ENCODE measurements at regions not wholly inside any gene's neighbourhood (a gene's known extent, or its start where the extent isn't known, plus 50 kb on each side); places are given as distances from the start of the nearest gene placed in this dataset.

DNA sequence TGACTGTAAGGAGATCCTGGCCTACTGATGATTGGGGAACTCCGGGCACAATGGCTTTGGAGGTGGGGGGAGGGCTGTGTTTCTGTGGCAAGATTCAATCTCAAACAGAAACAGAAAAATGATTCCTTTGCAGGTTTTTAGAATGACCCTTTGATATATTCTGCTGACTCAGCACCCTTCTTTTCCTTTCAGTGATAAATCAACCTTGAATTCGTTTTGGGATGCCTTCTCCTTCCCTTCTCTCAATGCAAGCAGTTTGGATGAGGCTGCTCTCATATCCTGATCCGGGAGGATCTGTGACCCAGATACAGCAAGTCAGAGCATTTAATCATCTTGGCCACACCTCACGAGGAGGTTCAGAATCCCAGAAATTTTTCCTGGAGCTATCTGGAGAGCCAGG, 156.1 kb upstream of the PRICKLE2 start:
- no peaks in the 10 kb centered on the region for H3K27me3 ChIP-seq
- H3K27ac ChIP-seq = no peak overlapping the region
- H3K4me3 ChIP-seq = no peak overlapping the region
- TF ChIP-seq, protein P1, sequence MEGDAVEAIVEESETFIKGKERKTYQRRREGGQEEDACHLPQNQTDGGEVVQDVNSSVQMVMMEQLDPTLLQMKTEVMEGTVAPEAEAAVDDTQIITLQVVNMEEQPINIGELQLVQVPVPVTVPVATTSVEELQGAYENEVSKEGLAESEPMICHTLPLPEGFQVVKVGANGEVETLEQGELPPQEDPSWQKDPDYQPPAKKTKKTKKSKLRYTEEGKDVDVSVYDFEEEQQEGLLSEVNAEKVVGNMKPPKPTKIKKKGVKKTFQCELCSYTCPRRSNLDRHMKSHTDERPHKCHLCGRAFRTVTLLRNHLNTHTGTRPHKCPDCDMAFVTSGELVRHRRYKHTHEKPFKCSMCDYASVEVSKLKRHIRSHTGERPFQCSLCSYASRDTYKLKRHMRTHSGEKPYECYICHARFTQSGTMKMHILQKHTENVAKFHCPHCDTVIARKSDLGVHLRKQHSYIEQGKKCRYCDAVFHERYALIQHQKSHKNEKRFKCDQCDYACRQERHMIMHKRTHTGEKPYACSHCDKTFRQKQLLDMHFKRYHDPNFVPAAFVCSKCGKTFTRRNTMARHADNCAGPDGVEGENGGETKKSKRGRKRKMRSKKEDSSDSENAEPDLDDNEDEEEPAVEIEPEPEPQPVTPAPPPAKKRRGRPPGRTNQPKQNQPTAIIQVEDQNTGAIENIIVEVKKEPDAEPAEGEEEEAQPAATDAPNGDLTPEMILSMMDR (IDR thresholded peaks at IDR 0.05) = no peak
- DNase-seq (no peak), ATAC-seq (no peak)
- H3K4me1 ChIP-seq = peaks cover 8% of the 10 kb centered on the region
- no peaks in the 10 kb centered on the region for H3K9me3 ChIP-seq
- no peaks in the 10 kb centered on the region for H3K36me3 ChIP-seq
- intact Hi-C loops (cut with DNase I) = no loop called here

DNA sequence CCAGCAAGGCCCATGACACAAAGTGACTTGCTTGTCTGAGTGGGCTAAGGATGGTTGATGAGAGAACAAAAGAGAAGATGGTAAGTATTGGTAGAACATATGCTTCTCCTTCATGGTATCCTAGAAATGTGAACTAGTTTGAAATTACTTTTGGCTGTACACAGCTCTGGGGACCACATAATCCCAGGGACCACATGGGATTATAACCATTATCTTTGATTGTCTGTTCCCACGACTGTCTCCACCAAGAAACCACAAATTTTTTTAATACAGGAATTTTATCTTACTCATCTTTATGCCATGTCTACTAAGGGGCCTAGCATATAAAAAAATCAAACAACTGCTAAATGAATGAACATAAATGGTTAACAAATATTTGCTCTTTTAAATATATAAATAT, 155.3 kb upstream of the PRICKLE2 start:
- intact Hi-C loops (cut with DNase I) = no loop called here
- DNase-seq (no peak), ATAC-seq (no peak)
- H3K27ac ChIP-seq = no peak overlapping the region
- TF ChIP-seq, protein P1 (IDR thresholded peaks at IDR 0.05) = no peak
- H3K36me3 ChIP-seq = no peaks in the 10 kb centered on the region
- H3K9me3 ChIP-seq = no peaks in the 10 kb centered on the region
- H3K4me1 ChIP-seq = peaks cover 8% of the 10 kb centered on the region
- no peak overlapping the region for H3K4me3 ChIP-seq
- H3K27me3 ChIP-seq = no peaks in the 10 kb centered on the region

DNA sequence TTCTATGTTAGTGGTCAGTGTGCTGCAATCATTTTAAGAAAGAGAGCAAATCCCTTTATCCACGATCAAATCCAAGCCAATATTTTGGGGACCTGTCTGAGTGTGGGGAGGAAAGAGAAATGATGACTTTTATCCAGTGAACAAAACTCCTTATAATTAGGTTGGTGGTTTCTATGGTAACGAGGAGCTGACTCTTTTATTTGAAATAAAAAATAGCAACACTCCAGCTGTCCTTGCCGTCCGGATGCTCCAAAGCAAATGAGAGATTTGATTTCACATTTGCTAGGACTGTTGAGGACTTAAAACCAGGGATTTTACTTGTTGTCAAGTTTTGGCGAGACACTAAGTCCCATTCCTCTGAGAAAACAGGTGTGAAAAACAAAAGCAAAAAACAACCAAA, 154.0 kb upstream of the PRICKLE2 start:
- Histone ChIP-seq H3K4me1 (peaks cover 8% of the 10 kb centered on the region), H3K27me3 (no peaks in the 10 kb centered on the region), H3K4me3 (no peak overlapping the region), H3K9me3 (no peaks in the 10 kb centered on the region), H3K27ac (no peak overlapping the region), H3K36me3 (no peaks in the 10 kb centered on the region)
- DNase-seq (no peak), ATAC-seq (no peak)
- TF ChIP-seq, protein P1 (IDR thresholded peaks at IDR 0.05) = no peak
- intact Hi-C loops (cut with DNase I) = no loop called here

DNA sequence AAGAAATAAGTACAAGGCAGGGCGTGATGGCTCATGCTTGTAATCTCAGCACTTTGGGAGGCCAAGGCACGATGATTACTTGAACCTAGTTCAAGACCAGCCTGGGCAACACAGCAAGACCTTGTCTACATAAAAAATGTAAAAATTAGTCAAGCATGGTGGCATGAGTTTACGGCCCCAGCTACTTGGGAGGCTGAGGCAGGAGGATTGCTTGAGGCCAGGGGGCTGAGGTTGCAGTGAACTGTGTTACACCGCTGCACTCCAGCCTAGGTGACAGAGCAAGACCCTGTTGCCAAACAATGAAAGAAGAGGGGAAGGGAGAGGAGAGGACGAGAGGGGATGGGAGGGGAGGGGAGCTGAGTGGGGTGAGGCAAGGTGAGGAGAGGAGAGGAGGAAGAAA, 152.7 kb upstream of the PRICKLE2 start:
- TF ChIP-seq, protein P1 (IDR thresholded peaks at IDR 0.05) = no peak
- peaks cover 7% of the 10 kb centered on the region for H3K4me1 ChIP-seq
- no peaks in the 10 kb centered on the region for H3K9me3 ChIP-seq
- DNase-seq (no peak), ATAC-seq (no peak)
- H3K27me3 ChIP-seq = no peaks in the 10 kb centered on the region
- H3K4me3 ChIP-seq = no peak overlapping the region
- no peaks in the 10 kb centered on the region for H3K36me3 ChIP-seq
- intact Hi-C loops (cut with DNase I) = no loop called here
- no peak overlapping the region for H3K27ac ChIP-seq

DNA sequence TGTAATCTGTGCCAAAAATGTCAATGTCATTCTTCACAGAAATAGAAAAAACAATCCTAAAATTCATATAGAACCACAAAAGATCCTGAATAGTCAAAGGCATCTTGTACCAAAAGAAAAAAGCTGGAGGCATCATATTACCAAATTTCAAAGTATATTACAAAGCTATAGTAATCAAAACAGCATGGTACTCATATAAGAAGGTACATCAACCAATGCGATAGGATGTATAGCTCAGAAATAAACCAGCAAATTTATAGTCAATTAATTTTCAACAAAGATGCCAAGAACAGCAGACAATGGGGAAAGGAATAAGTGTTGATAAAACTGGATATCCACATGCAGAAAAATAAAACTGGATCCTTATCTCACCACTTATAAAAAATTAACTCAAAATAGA, 150.5 kb upstream of the PRICKLE2 start:
- no peak overlapping the region for H3K27ac ChIP-seq
- H3K4me3 ChIP-seq = no peak overlapping the region
- H3K36me3 ChIP-seq = no peaks in the 10 kb centered on the region
- ATAC-seq (no peak), DNase-seq (no peak)
- no peaks in the 10 kb centered on the region for H3K4me1 ChIP-seq
- intact Hi-C loops (cut with DNase I) = no loop called here
- H3K27me3 ChIP-seq = no peaks in the 10 kb centered on the region
- TF ChIP-seq, protein P1 (IDR thresholded peaks at IDR 0.05) = no peak
- no peaks in the 10 kb centered on the region for H3K9me3 ChIP-seq

DNA sequence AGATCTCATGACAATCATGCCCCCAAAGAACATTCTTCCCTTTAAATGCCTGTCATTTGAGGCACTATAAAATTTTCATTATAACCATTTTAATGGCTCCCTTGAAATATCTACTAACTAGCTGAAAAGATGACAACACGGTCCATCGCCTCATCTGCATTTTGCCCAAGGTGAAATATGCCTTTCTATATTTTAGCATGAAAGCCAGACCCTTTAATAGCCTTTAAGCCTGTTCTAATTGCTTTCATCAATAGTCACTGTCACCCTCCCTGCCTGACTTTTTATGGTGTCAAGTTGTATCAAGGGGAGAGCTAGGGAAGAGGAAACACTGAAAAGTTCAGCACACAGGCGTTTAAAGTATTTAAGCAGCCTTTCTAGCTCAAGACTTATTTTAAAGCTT, 144.1 kb upstream of the PRICKLE2 start:
- H3K27ac ChIP-seq = no peak overlapping the region
- TF ChIP-seq, protein P1 (IDR thresholded peaks at IDR 0.05) = no peak
- ATAC-seq (no peak), DNase-seq (no peak)
- no peak overlapping the region for H3K4me3 ChIP-seq
- H3K27me3 ChIP-seq = no peaks in the 10 kb centered on the region
- intact Hi-C loops (cut with DNase I) = no loop called here
- H3K36me3 ChIP-seq = no peaks in the 10 kb centered on the region
- no peaks in the 10 kb centered on the region for H3K9me3 ChIP-seq
- H3K4me1 ChIP-seq = peaks cover 7% of the 10 kb centered on the region
